IMR-90 (cell line): ENCODE measurements at regions not wholly inside any gene's neighbourhood (a gene's known extent, or its start where the extent isn't known, plus 50 kb on each side); places are given as distances from the start of the nearest gene placed in this dataset.

Source experiments
- FOS ChIP-seq: fragments of 150-350 bp; IDR thresholded peaks from 2 replicates; pipeline ENCODE4 v1.6.1; 2016; ENCODE audit warnings: low read depth, low read length
- MAFK ChIP-seq: IDR thresholded peaks from 2 replicates; pipeline ENCODE4 v1.6.1; 2012; ENCODE audit warnings: low read depth, low read length, improper control_type of control experiment
- MAZ ChIP-seq: IDR thresholded peaks from 2 replicates; pipeline ENCODE4 v1.6.1; 2012; ENCODE audit warnings: low read depth, mild to moderate bottlenecking, low read length, improper control_type of control experiment, moderate library complexity, borderline replicate concordance
- MXI1 ChIP-seq: IDR thresholded peaks from 2 replicates; pipeline ENCODE4 v1.6.1; 2012; ENCODE audit warnings: low read depth, mild to moderate bottlenecking, low read length, moderate library complexity, borderline replicate concordance
- POLR2A ChIP-seq: IDR thresholded peaks from 2 replicates; pipeline ENCODE4 v1.6.1; 2012; ENCODE audit warnings: mild to moderate bottlenecking, low read depth, low read length
- RAD21 ChIP-seq: IDR thresholded peaks from 2 replicates; pipeline ENCODE4 v1.6.1; 2012; ENCODE audit warnings: low read length, improper control_type of control experiment
- RFX5 ChIP-seq: IDR thresholded peaks from 2 replicates; pipeline ENCODE4 v1.8.0; 2012; ENCODE audit warnings: low read depth, mild to moderate bottlenecking, low read length, moderate library complexity
- SMC3 ChIP-seq: fragments of 150-350 bp; IDR thresholded peaks from 2 replicates; pipeline ENCODE4 v1.6.1; 2016; ENCODE audit warnings: low read depth, mild to moderate bottlenecking, antibody characterized with exemption, low read length, moderate library complexity
- TF ChIP-seq, protein P1 (sequence below): conservative IDR thresholded peaks from 2 replicates; pipeline ENCODE4 v1.5.1; 2012; ENCODE audit warnings: mild to moderate bottlenecking, low read depth, low read length, improper control_type of control experiment

DNA sequence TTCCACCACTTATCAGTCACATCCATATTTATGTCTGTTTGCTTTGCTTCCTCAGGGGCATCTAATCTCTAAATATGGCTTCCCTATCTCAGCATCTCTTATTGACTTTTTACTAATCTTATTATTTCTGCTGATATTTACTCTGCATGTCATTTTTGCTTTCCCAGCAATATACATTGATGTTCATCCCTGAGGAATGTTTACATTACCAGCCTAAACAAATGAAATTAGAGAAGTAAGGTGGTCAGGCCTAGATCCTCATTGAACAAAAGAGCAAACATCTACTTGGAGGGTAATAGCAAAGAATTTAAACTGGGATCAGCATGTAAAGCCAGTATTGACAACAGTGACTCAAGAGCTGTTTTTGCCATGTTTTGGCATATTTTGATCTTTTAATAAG lies 546.4 kb downstream of the MMUT start:
- TF ChIP-seq, protein P1, sequence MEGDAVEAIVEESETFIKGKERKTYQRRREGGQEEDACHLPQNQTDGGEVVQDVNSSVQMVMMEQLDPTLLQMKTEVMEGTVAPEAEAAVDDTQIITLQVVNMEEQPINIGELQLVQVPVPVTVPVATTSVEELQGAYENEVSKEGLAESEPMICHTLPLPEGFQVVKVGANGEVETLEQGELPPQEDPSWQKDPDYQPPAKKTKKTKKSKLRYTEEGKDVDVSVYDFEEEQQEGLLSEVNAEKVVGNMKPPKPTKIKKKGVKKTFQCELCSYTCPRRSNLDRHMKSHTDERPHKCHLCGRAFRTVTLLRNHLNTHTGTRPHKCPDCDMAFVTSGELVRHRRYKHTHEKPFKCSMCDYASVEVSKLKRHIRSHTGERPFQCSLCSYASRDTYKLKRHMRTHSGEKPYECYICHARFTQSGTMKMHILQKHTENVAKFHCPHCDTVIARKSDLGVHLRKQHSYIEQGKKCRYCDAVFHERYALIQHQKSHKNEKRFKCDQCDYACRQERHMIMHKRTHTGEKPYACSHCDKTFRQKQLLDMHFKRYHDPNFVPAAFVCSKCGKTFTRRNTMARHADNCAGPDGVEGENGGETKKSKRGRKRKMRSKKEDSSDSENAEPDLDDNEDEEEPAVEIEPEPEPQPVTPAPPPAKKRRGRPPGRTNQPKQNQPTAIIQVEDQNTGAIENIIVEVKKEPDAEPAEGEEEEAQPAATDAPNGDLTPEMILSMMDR: no peak
- TF ChIP-seq POLR2A: no peak
- no peak for TF ChIP-seq MAFK
- TF ChIP-seq MAZ: no peak
- no peak for TF ChIP-seq RAD21
- no peak for TF ChIP-seq FOS
- TF ChIP-seq SMC3: no peak
- no peak for TF ChIP-seq MXI1
- TF ChIP-seq RFX5: no peak
